Panc1 (cell line): ENCODE measurements at regions not wholly inside any gene's neighbourhood (a gene's known extent, or its start where the extent isn't known, plus 50 kb on each side); places are given as distances from the start of the nearest gene placed in this dataset.
"Not testable (repeated sequence)": the region's sequence is repeated elsewhere in the genome, so short reads cannot be mapped to it uniquely, and the experiment has no call there.

ENCODE experiments used
- ATAC-seq: fragments of 200-7000 bp; cut with Tn5 transposase; 2 replicates; pipeline ENCODE4 v1.9.1; 2020; ENCODE audit warnings: mild to moderate bottlenecking, moderate library complexity
- BruUV-seq: library from RNA; stranded (reverse); fragments of 400-500 nt; replicated peaks from 2 replicates; lab custom pipeline; 2021; lab: Mats Ljungman, UMichigan
- CTCF ChIA-PET: fragments of 300-600 bp; sonication (Branson Sonifier 250); formaldehyde crosslinking; loops from one replicate; lab custom pipeline; 2022; ENCODE audit warnings: antibody characterized with exemption; lab: Charles Lee
- POLR2A ChIA-PET: fragments of 300-600 bp; sonication (Branson Sonifier 250); formaldehyde crosslinking; loops from one replicate; lab custom pipeline; 2022; ENCODE audit warnings: antibody characterized with exemption; lab: Charles Lee
- DNase-seq: peaks from one replicate; pipeline ENCODE4 v3.0.0-alpha.2; 2010; ENCODE audit warnings: low read depth, low spot score
- H3K27ac ChIP-seq: 2 replicates; pipeline ENCODE4 v1.5.1; 2011; ENCODE audit warnings: mild to moderate bottlenecking, low read length, inconsistent platforms
- H3K27me3 ChIP-seq: fragments of 200-500 bp; sonication (Bioruptor generic); 2 replicates; pipeline ENCODE4 v1.6.0; 2014; ENCODE audit warnings: low read length, inconsistent platforms; ENCODE audit not compliant: control insufficient read depth, insufficient read depth
- H3K36me3 ChIP-seq: fragments of 200-500 bp; sonication (Bioruptor generic); 2 replicates; pipeline ENCODE4 v1.5.1; 2014; ENCODE audit warnings: inconsistent platforms, mild to moderate bottlenecking, low read length, moderate library complexity; ENCODE audit not compliant: control insufficient read depth, insufficient read depth
- H3K4me1 ChIP-seq: 2 replicates; pipeline ENCODE4 v1.5.1; 2011; ENCODE audit warnings: inconsistent platforms, mild to moderate bottlenecking, low read length, moderate library complexity; ENCODE audit not compliant: control insufficient read depth, insufficient read depth
- H3K4me3 ChIP-seq, 2 experiments: 2 replicates each; pipeline ENCODE4 v1.5.1; 2011 to 2012; ENCODE audit warnings: low read depth in 2 of 2, low read length in 2 of 2, mild to moderate bottlenecking in 2 of 2, inconsistent platforms in 1 of 2, moderate library complexity in 1 of 2
- H3K9me3 ChIP-seq: fragments of 200-500 bp; sonication (Bioruptor generic); 2 replicates; pipeline ENCODE4 v1.5.1; 2014; ENCODE audit warnings: low read depth, mild to moderate bottlenecking, inconsistent platforms, low read length, moderate library complexity; ENCODE audit not compliant: control insufficient read depth, insufficient read depth
- POLR2AphosphoS5 ChIP-seq: IDR thresholded peaks from 2 replicates; pipeline ENCODE4 v1.6.1; 2012; ENCODE audit warnings: mild to moderate bottlenecking, low read depth, low read length, moderate library complexity
- SIN3A ChIP-seq: IDR thresholded peaks from 2 replicates; pipeline ENCODE4 v1.6.1; 2012; ENCODE audit warnings: low read depth, mild to moderate bottlenecking, low read length, moderate library complexity, borderline replicate concordance; ENCODE audit not compliant: insufficient read depth
- TCF7L2 ChIP-seq: IDR thresholded peaks from 2 replicates; pipeline ENCODE4 v1.6.1; 2011; ENCODE audit warnings: mild to moderate bottlenecking, low read depth, low read length, inconsistent platforms
- in situ Hi-C: cut with HindIII; loops from 2 replicates; pipeline ENCODE4 v1.10.0; 2016; ENCODE audit warnings: low sequenced_read_pairs, low pct_unique_long_range_greater_than_20kb
- intact Hi-C: fragments of 100-400 bp; cut with micrococcal nuclease; formaldehyde crosslinking; loops from one replicate; pipeline ENCODE4 v1.10.0; 2022; ENCODE audit not compliant: unreplicated experiment
- TF ChIP-seq, protein P1 (sequence below): fragments of 450-650 bp; IDR thresholded peaks from 2 replicates; pipeline ENCODE4 v1.5.1; 2017; ENCODE audit warnings: mild to moderate bottlenecking
- TF ChIP-seq, protein P2 (sequence below), 2 experiments: IDR thresholded peaks; 2 replicates each; pipeline ENCODE4 v1.6.1; 2011 to 2012; ENCODE audit warnings: low read depth in 2 of 2, control low read depth in 1 of 2, low read length in 1 of 2, mild to moderate bottlenecking in 1 of 2, moderate library complexity in 1 of 2; ENCODE audit not compliant: insufficient read depth in 1 of 2

DNA sequence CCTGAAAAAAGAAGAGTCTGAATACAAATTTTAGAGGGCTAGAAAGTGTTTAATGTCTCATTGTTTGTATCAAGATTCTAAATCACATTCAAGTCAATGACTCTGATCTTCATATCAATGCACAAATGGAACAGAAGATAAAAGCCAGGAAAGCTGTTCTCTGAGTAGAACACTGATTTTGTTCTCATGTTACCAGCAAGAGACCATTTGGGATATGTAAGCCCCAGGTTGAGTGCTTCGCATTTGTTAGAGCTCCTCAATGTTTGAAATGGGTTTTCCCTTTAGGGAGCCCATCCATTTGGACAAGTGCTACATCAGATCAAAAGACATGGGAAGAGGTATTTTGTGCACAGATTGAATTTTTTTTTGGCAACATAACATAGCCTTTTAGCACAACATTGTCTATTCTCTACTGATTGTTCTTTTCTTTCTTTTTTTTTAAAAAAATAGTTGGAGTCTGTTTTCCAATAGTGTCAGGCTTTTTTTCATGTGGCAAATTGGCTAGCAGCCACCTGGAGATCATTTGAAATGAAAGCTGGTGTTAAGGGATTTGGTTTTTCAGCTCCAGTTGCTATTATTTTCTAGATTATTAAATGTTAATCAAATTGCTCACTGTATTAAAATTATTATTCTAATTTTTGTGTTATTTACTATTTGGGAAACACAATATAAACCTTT, 74.5 kb upstream of the ZPLD1 start:
- Histone ChIP-seq H3K9me3 (no peaks in the 10 kb centered on the region), H3K27ac (no peak overlapping the region), H3K27me3 (no peaks in the 10 kb centered on the region), H3K4me1 (no peaks in the 10 kb centered on the region), H3K36me3 (no peaks in the 10 kb centered on the region), H3K4me3 (no peak overlapping the region)
- DNase-seq (no peak), ATAC-seq (no peak)
- BruUV-seq = no TSS peak
- intact Hi-C loops (no loop called here), in situ Hi-C loops (no loop called here)
- TF ChIP-seq, protein P1, sequence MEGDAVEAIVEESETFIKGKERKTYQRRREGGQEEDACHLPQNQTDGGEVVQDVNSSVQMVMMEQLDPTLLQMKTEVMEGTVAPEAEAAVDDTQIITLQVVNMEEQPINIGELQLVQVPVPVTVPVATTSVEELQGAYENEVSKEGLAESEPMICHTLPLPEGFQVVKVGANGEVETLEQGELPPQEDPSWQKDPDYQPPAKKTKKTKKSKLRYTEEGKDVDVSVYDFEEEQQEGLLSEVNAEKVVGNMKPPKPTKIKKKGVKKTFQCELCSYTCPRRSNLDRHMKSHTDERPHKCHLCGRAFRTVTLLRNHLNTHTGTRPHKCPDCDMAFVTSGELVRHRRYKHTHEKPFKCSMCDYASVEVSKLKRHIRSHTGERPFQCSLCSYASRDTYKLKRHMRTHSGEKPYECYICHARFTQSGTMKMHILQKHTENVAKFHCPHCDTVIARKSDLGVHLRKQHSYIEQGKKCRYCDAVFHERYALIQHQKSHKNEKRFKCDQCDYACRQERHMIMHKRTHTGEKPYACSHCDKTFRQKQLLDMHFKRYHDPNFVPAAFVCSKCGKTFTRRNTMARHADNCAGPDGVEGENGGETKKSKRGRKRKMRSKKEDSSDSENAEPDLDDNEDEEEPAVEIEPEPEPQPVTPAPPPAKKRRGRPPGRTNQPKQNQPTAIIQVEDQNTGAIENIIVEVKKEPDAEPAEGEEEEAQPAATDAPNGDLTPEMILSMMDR = no peak
- TF ChIP-seq TCF7L2 (no peak), SIN3A (no peak), POLR2AphosphoS5 (no peak)
- TF ChIP-seq, protein P2, sequence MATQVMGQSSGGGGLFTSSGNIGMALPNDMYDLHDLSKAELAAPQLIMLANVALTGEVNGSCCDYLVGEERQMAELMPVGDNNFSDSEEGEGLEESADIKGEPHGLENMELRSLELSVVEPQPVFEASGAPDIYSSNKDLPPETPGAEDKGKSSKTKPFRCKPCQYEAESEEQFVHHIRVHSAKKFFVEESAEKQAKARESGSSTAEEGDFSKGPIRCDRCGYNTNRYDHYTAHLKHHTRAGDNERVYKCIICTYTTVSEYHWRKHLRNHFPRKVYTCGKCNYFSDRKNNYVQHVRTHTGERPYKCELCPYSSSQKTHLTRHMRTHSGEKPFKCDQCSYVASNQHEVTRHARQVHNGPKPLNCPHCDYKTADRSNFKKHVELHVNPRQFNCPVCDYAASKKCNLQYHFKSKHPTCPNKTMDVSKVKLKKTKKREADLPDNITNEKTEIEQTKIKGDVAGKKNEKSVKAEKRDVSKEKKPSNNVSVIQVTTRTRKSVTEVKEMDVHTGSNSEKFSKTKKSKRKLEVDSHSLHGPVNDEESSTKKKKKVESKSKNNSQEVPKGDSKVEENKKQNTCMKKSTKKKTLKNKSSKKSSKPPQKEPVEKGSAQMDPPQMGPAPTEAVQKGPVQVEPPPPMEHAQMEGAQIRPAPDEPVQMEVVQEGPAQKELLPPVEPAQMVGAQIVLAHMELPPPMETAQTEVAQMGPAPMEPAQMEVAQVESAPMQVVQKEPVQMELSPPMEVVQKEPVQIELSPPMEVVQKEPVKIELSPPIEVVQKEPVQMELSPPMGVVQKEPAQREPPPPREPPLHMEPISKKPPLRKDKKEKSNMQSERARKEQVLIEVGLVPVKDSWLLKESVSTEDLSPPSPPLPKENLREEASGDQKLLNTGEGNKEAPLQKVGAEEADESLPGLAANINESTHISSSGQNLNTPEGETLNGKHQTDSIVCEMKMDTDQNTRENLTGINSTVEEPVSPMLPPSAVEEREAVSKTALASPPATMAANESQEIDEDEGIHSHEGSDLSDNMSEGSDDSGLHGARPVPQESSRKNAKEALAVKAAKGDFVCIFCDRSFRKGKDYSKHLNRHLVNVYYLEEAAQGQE (IDR thresholded peaks at IDR 0.05; ENCODE audit: insufficient read depth in 1 of 2, low read depth in 2 of 2, low read length in 1 of 2) = no peak
- ChIA-PET CTCF (no interaction called here), POLR2A (interaction anchor here (0.6 kb wide), 1 partner anchor 1293 kb away, joined by 3 read pairs; no protein-coding TSS in a partner anchor)

DNA sequence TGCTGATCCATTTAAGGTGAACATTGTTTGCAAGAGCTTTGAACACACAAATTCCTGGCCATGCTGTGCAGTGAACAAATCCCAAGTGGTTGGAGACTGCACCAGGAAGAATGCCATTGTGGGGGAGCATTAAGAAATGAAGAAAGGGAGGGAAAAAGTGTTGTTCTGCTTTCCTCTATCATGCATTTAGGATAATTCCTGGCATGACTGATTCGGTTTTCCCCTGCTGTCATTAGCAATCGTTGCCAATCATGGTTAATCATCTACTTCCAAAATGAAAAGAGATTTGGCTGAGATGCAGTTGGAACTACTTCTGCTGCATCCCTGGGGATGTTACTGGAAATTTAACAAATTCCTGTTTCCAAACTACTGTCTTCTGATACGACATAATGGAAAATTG, 73.7 kb upstream of the ZPLD1 start:
- DNase-seq = no peak
- no peak for ATAC-seq
- no TSS peak for BruUV-seq
- H3K9me3 ChIP-seq = no peaks in the 10 kb centered on the region
- H3K4me3 ChIP-seq = no peak overlapping the region
- no peak overlapping the region for H3K27ac ChIP-seq
- ChIA-PET POLR2A (no interaction called here), CTCF (no interaction called here)
- in situ Hi-C loops (no loop called here), intact Hi-C loops (no loop called here)
- H3K4me1 ChIP-seq = no peaks in the 10 kb centered on the region
- no peaks in the 10 kb centered on the region for H3K36me3 ChIP-seq
- TF ChIP-seq, protein P1 = no peak
- TF ChIP-seq, protein P2 (IDR thresholded peaks at IDR 0.05; ENCODE audit: insufficient read depth in 1 of 2, low read depth in 2 of 2, low read length in 1 of 2) = no peak
- TF ChIP-seq TCF7L2 (no peak), SIN3A (no peak), POLR2AphosphoS5 (no peak)
- no peaks in the 10 kb centered on the region for H3K27me3 ChIP-seq

DNA sequence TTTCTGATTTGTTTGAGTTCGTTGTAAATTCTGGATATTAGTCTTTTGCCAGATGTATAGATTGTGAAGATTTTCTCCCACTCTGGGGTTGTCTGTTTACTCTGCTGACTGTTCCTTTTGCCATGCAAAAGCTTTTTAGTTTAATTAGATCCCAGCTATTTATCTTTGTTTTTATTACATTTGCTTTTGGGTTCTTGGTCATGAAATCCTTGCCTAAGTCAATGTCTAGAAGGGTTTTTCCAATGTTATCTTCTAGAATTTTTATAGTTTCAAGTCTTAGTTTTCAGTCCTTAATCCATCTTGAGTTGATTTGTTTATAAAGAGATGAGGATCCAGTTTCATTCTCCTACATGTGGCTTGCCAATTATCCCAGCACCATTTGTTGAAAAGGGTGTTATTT, 68.7 kb upstream of the ZPLD1 start:
- H3K9me3 ChIP-seq, H3K4me1 ChIP-seq, DNase-seq, POLR2A ChIA-PET, intact Hi-C loops, H3K27ac ChIP-seq, in situ Hi-C loops, CTCF ChIA-PET, H3K4me3 ChIP-seq, ATAC-seq, BruUV-seq, H3K27me3 ChIP-seq, H3K36me3 ChIP-seq: not testable (repeated sequence)
